Sigmoid colon (tissue), 6 donors: ENCODE measurements at regions not wholly inside any gene's neighbourhood (a gene's known extent, or its start where the extent isn't known, plus 50 kb on each side); places are given as distances from the start of the nearest gene placed in this dataset.

Experiments
- DNase-seq: peaks from one replicate; pipeline ENCODE4 v3.0.0-alpha.2; 2019
- H3K27ac ChIP-seq, 4 donors: fragments of 200-600 bp; sonication (generic); one replicate each; pipeline ENCODE4 v1.5.1; 2016 to 2019; ENCODE audit warnings: mild to moderate bottlenecking in 1 of 4
- H3K27me3 ChIP-seq, 3 donors: fragments of 200-600 bp; sonication (generic); one replicate each; pipeline ENCODE4 v1.5.1; 2019; ENCODE audit warnings: mild to moderate bottlenecking in 1 of 3
- H3K36me3 ChIP-seq, 4 donors: fragments of 200-600 bp; sonication (generic); one replicate each; pipeline ENCODE4 v1.5.1; 2016 to 2019
- H3K4me1 ChIP-seq, 4 donors: fragments of 200-600 bp; sonication (generic); one replicate each; pipeline ENCODE4 v1.5.1; 2017 to 2019
- H3K4me3 ChIP-seq, 4 donors: fragments of 200-600 bp; sonication (generic); one replicate each; pipeline ENCODE4 v1.5.1; 2017 to 2019; ENCODE audit warnings: mild to moderate bottlenecking in 2 of 4, moderate library complexity in 1 of 4
- H3K9me3 ChIP-seq, 4 donors: fragments of 200-600 bp in 3 of 4; sonication (generic) in 3 of 4; one replicate each; pipeline versions ENCODE4 v1.5.1 to v1.6.1; 2013 to 2019
- EP300 ChIP-seq, 4 donors: sonication (generic); formaldehyde crosslinking; IDR thresholded peaks; one replicate each; pipeline ENCODE4 v1.6.1; 2017; ENCODE audit warnings: antibody characterized with exemption in 4 of 4
- POLR2A ChIP-seq, 2 donors: fragments of 450-650 bp; IDR thresholded peaks; one replicate each; pipeline ENCODE4 v1.6.1; 2016; ENCODE audit warnings: antibody characterized with exemption in 2 of 2, mild to moderate bottlenecking in 2 of 2, moderate library complexity in 2 of 2
- POLR2AphosphoS5 ChIP-seq, 4 donors: sonication (generic); formaldehyde crosslinking; IDR thresholded peaks; one replicate each; pipeline ENCODE4 v1.6.1; 2017; ENCODE audit warnings: antibody characterized with exemption in 4 of 4
- WGBS, 2 donors: extraction: QIAGEN DNeasy Blood & Tissue Kit; methylation state at CpG; one replicate each; pipeline ENCODE4 v1.1.7; 2013; 5-methylcytosine and 5-hydroxymethylcytosine counted together
- intact Hi-C: fragments of 100-400 bp; cut with DNase I; formaldehyde crosslinking; loops from one replicate; pipeline ENCODE4 v1.15.1; 2023
- TF ChIP-seq, protein P1 (sequence below), 4 experiments: fragments of 450-650 bp in 3 of 4; fragments of 200-600 bp in 1 of 4; IDR thresholded peaks; one replicate each; pipeline ENCODE4 v1.5.1; 2016 to 2019; ENCODE audit warnings: antibody characterized with exemption in 4 of 4, mild to moderate bottlenecking in 3 of 4, moderate library complexity in 2 of 4
- donor health status: healthy with polysubstance abuse.
- donor health status: healthy.

DNA sequence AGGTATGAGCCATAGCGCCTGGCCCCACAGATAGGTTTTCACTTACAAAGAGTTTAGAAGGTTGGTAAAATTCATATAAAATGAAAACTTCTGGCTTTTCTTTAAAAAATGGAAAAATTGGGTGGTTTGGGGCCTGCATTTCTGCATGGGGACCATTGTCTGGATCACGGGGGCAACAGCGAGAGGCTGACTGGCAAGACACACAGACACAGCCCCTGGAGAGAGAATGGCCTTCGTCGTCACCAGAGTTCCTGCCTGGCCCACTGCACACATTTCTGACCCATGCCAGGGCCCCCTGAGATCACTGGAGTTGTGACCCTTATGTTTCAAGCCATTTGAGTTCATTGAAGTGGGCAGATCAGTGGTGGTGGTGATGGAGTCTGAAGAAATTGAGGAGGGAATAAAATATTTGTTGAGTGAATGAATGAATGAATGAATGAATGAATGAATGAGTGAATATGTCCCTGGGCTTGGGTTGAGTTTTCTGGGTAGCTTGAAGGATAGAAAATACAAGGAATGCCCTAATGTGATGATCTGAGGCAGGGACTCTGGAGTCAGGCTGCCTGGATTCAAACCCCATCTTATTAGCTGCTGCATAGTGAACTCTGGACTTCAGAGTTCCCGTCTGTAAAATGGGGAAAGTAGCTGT lies 173.8 kb downstream of the ZFP64 start:
- TF ChIP-seq EP300 (IDR thresholded peaks at IDR 0.05), result no peak
- TF ChIP-seq, protein P1, sequence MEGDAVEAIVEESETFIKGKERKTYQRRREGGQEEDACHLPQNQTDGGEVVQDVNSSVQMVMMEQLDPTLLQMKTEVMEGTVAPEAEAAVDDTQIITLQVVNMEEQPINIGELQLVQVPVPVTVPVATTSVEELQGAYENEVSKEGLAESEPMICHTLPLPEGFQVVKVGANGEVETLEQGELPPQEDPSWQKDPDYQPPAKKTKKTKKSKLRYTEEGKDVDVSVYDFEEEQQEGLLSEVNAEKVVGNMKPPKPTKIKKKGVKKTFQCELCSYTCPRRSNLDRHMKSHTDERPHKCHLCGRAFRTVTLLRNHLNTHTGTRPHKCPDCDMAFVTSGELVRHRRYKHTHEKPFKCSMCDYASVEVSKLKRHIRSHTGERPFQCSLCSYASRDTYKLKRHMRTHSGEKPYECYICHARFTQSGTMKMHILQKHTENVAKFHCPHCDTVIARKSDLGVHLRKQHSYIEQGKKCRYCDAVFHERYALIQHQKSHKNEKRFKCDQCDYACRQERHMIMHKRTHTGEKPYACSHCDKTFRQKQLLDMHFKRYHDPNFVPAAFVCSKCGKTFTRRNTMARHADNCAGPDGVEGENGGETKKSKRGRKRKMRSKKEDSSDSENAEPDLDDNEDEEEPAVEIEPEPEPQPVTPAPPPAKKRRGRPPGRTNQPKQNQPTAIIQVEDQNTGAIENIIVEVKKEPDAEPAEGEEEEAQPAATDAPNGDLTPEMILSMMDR (IDR thresholded peaks at IDR 0.05), result no peak
- TF ChIP-seq POLR2A (IDR thresholded peaks at IDR 0.05), result no peak
- no peak for TF ChIP-seq POLR2AphosphoS5 (IDR thresholded peaks at IDR 0.05)
- intact Hi-C loops, result no loop called here
- 92 to 93% methylated on average over 6 of the region's 6 CpGs for WGBS, 2 donors
- H3K4me1 ChIP-seq, result no peaks in the 10 kb centered on the region
- H3K36me3 ChIP-seq, result no peaks in the 10 kb centered on the region
- H3K4me3 ChIP-seq, result no peak overlapping the region
- no peaks in the 10 kb centered on the region for H3K9me3 ChIP-seq
- no peaks in the 10 kb centered on the region for H3K27me3 ChIP-seq
- DNase-seq, result no peak
- no peak overlapping the region for H3K27ac ChIP-seq

DNA sequence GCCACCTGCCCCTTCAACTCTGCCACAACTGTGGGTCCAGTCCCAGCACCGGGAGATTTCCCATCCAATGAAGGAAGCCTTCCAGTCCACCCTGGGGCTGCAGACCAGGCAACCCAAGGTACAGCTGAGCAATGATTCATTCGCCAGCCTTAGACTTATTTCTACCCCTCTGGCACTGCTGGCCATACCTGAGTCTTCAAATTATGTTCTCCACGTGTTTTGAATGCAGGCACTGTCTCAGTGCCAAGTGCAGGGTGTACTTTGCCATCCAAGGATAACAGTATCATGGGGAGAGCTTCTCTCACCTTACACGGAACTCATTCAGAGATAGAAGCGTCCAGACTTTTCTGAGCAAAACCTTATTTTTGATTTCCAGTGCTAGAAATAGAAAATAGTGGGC lies 175.6 kb downstream of the ZFP64 start:
- no peaks in the 10 kb centered on the region for H3K36me3 ChIP-seq
- no peaks in the 10 kb centered on the region for H3K27me3 ChIP-seq
- intact Hi-C loops, result no loop called here
- peaks cover 0 to 4% (median 0%) of the 10 kb centered on the region in 4 donors for H3K9me3 ChIP-seq
- H3K4me3 ChIP-seq, result no peak overlapping the region
- TF ChIP-seq POLR2AphosphoS5 (IDR thresholded peaks at IDR 0.05), result no peak
- no peak for TF ChIP-seq POLR2A (IDR thresholded peaks at IDR 0.05)
- TF ChIP-seq, protein P1 (IDR thresholded peaks at IDR 0.05), result no peak
- no peak for TF ChIP-seq EP300 (IDR thresholded peaks at IDR 0.05)
- DNase-seq, result no peak
- no peak overlapping the region for H3K27ac ChIP-seq
- WGBS, 2 donors, result 84% methylated on average over 5 of the region's 5 CpGs
- H3K4me1 ChIP-seq, result no peaks in the 10 kb centered on the region

DNA sequence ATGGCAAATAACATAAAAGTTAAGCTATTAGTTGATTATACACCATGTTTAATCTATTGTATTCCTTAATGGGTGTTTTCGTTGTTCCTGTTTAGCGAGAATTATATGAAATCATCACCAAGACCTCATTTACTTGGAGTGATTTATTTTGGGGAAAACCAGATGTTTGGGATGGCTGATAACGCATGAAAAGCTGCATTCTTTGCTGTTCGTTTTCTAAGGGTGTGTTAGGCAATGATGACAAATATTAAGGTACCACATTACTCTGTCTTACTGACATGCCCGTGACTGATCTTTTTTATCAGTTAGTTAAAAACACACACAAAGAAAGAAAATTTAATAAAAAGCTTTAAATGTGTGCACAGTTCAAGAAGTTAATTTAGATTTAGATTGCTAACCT lies 176.4 kb downstream of the ZFP64 start:
- H3K27me3 ChIP-seq, result no peaks in the 10 kb centered on the region
- peaks cover 0 to 4% (median 0%) of the 10 kb centered on the region in 4 donors for H3K9me3 ChIP-seq
- H3K4me1 ChIP-seq, result no peaks in the 10 kb centered on the region
- no peak overlapping the region for H3K4me3 ChIP-seq
- H3K36me3 ChIP-seq, result no peaks in the 10 kb centered on the region
- DNase-seq, result no peak
- H3K27ac ChIP-seq, result no peak overlapping the region
- TF ChIP-seq, protein P1 (IDR thresholded peaks at IDR 0.05), result no peak
- TF ChIP-seq POLR2AphosphoS5 (IDR thresholded peaks at IDR 0.05) (no peak), POLR2A (IDR thresholded peaks at IDR 0.05) (no peak), EP300 (IDR thresholded peaks at IDR 0.05) (no peak)
- intact Hi-C loops, result no loop called here
- 80 to 85% methylated on average over 5 of the region's 5 CpGs for WGBS, 2 donors

GRCh38 chr20:52012079-52012478 lies 179.5 kb downstream of the ZFP64 start:
- intact Hi-C loops, result no loop called here
- TF ChIP-seq EP300 (IDR thresholded peaks at IDR 0.05) (no peak), POLR2AphosphoS5 (IDR thresholded peaks at IDR 0.05) (no peak), POLR2A (IDR thresholded peaks at IDR 0.05) (no peak)
- TF ChIP-seq, protein P1 (IDR thresholded peaks at IDR 0.05), result no peak
- 82 to 87% methylated on average over 5 of the region's 5 CpGs for WGBS, 2 donors

DNA sequence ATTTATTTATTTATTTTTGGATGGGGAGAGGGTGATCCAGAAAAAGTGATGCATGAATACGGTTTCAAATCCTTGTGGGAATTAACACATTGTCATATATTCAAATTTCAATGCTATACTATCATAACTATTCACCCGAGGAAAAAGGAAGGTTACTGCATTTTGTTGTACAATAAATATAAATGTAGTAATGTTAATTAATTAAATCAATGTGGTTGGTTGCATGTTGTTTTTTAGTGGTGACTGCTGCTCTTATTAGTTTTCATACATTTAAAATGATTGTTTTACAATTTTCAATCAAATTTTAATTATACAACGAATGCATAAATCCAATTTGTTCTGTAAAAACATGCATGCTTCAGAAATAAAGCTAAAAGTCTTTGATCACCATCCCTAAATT lies 180.5 kb downstream of the ZFP64 start:
- Histone ChIP-seq H3K27ac (no peak overlapping the region), H3K4me1 (no peaks in the 10 kb centered on the region), H3K4me3 (no peak overlapping the region), H3K9me3 (peaks cover 0 to 4% (median 0%) of the 10 kb centered on the region in 4 donors), H3K36me3 (no peaks in the 10 kb centered on the region), H3K27me3 (no peaks in the 10 kb centered on the region)
- intact Hi-C loops, result no loop called here
- DNase-seq, result no peak
- WGBS, 2 donors, result 93% methylated on average over 3 of the region's 3 CpGs
- TF ChIP-seq POLR2AphosphoS5 (IDR thresholded peaks at IDR 0.05) (no peak), POLR2A (IDR thresholded peaks at IDR 0.05) (no peak), EP300 (IDR thresholded peaks at IDR 0.05) (no peak)
- TF ChIP-seq, protein P1 (IDR thresholded peaks at IDR 0.05), result no peak

More at GRCh38 chr20:52012079-52012478, 179.5 kb downstream of the ZFP64 start:
- H3K4me3 ChIP-seq, result no peak overlapping the region
- H3K4me1 ChIP-seq, result no peaks in the 10 kb centered on the region
- no peak overlapping the region for H3K27ac ChIP-seq
- peaks cover 0 to 4% (median 0%) of the 10 kb centered on the region in 4 donors for H3K9me3 ChIP-seq
- H3K36me3 ChIP-seq, result no peaks in the 10 kb centered on the region
- H3K27me3 ChIP-seq, result no peaks in the 10 kb centered on the region
- no peak for DNase-seq
